Fibroblast of lung (primary cell): ENCODE measurements at regions not wholly inside any gene's neighbourhood (a gene's known extent, or its start where the extent isn't known, plus 50 kb on each side); places are given as distances from the start of the nearest gene placed in this dataset.

Experiments used
- EZH2 ChIP-seq: IDR thresholded peaks from 2 replicates; pipeline ENCODE4 v1.5.1; 2012; ENCODE audit warnings: low read length, control low read depth, mild to moderate bottlenecking; ENCODE audit errors: missing control alignments
- TF ChIP-seq, protein P1 (sequence below), 2 donors: IDR thresholded peaks in 1 of 2; conservative IDR thresholded peaks in 1 of 2; 1 replicate in 1 of 2; 2 replicates in 1 of 2; pipeline ENCODE4 v1.5.1; 2011 to 2012; ENCODE audit warnings: low read length in 2 of 2, control low read depth in 1 of 2, inconsistent platforms in 1 of 2, low read depth in 1 of 2, mild to moderate bottlenecking in 1 of 2

DNA sequence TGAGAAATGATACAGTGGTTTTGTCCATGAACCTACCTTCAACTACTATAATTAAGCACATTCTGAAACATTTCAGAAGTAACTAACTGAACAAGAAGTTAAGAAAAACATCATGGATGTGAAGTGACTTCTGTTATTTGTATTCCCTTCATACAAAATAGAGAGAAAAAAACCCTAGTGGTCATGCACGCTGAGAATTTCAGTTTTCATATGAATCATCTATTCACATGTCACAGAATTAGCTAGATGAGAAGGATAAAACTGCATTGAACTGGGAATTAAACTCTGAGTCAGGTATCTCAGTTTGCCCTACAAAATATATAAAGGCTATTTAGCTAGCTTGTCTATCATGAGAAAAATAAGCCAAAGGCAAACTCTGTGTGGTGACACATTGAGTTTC lies 451.8 kb upstream of the FTMT start:
- TF ChIP-seq, protein P1, sequence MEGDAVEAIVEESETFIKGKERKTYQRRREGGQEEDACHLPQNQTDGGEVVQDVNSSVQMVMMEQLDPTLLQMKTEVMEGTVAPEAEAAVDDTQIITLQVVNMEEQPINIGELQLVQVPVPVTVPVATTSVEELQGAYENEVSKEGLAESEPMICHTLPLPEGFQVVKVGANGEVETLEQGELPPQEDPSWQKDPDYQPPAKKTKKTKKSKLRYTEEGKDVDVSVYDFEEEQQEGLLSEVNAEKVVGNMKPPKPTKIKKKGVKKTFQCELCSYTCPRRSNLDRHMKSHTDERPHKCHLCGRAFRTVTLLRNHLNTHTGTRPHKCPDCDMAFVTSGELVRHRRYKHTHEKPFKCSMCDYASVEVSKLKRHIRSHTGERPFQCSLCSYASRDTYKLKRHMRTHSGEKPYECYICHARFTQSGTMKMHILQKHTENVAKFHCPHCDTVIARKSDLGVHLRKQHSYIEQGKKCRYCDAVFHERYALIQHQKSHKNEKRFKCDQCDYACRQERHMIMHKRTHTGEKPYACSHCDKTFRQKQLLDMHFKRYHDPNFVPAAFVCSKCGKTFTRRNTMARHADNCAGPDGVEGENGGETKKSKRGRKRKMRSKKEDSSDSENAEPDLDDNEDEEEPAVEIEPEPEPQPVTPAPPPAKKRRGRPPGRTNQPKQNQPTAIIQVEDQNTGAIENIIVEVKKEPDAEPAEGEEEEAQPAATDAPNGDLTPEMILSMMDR (conservative IDR thresholded peaks at IDR 0.05 in 1 of 2, IDR thresholded peaks at IDR 0.05 in 1 of 2; ENCODE audit: low read depth in 1 of 2, low read length in 2 of 2), result no peak
- TF ChIP-seq EZH2, result no peak
